ENCODE measurements at regions not wholly inside any gene's neighbourhood (a gene's known extent, or its start where the extent isn't known, plus 50 kb on each side); places are given as distances from the start of the nearest gene placed in this dataset.

GRCh38 chr22:27239520-27239919, 562.0 kb downstream of the MN1 start:
- TF ChIP-seq CTCF (conservative IDR thresholded peaks at IDR 0.05; ENCODE audit: low read depth, low read length) (no peak), EZH2 (IDR thresholded peaks at IDR 0.05; ENCODE audit: borderline replicate concordance, low read depth, low read length, poor library complexity, severe bottlenecking) (no peak)

Data from A673 (cell line).